ENCODE measurements at regions not wholly inside any gene's neighbourhood (a gene's known extent, or its start where the extent isn't known, plus 50 kb on each side); places are given as distances from the start of the nearest gene placed in this dataset.

DNA sequence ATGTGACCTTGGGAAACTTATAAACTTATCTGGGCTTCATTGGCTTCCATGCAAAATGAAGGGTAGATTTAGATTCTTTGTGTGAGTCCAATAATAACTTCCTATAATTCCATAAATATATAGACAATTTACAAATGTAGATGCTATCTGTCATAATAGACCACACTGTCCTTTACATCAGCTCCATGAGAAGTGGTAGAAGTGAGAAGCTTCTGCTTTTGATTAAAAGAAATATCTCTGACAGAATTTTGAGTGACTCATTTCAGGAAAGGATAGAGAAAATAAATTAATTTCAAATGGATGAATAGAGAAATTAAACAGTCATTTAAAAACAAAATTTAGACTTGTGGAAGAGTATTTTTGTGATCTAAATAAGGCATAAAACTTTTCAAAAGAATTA lies 329.7 kb upstream of the ATP2B1 start:
- Histone ChIP-seq H3K9me3 (peaks cover 0 to 5% of the 10 kb centered on the region in 2 donors), H3K27me3 (no peaks in the 10 kb centered on the region), H3K4me3 (no peak overlapping the region), H3K4me1 (no peaks in the 10 kb centered on the region), H3K27ac (no peak overlapping the region), H3K36me3 (no peaks in the 10 kb centered on the region)
- TF ChIP-seq, protein P1, sequence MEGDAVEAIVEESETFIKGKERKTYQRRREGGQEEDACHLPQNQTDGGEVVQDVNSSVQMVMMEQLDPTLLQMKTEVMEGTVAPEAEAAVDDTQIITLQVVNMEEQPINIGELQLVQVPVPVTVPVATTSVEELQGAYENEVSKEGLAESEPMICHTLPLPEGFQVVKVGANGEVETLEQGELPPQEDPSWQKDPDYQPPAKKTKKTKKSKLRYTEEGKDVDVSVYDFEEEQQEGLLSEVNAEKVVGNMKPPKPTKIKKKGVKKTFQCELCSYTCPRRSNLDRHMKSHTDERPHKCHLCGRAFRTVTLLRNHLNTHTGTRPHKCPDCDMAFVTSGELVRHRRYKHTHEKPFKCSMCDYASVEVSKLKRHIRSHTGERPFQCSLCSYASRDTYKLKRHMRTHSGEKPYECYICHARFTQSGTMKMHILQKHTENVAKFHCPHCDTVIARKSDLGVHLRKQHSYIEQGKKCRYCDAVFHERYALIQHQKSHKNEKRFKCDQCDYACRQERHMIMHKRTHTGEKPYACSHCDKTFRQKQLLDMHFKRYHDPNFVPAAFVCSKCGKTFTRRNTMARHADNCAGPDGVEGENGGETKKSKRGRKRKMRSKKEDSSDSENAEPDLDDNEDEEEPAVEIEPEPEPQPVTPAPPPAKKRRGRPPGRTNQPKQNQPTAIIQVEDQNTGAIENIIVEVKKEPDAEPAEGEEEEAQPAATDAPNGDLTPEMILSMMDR (IDR thresholded peaks at IDR 0.05): no peak
- no peak for ATAC-seq
- no peak for DNase-seq
- intact Hi-C loops (cut with DNase I): no loop called here

DNA sequence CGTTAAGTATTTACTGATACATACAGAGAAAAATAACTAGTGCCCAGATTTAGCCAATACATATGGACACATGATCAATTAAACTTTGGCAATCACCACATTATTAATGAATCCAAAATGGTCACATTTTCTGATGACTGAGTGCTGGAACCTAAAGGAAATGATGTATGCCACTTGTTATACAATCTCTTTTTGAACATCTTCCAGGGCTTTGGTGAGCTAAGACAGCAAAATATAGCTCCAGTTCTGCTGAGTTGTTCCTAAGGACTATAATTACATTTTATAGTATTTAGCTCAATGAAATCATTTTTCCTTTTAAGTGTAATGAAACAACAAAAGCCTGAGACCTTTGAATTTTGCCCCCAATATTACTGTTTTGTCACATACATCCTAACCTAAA lies 329.1 kb upstream of the ATP2B1 start:
- no peak for ATAC-seq
- intact Hi-C loops (cut with DNase I): no loop called here
- H3K4me1 ChIP-seq: no peaks in the 10 kb centered on the region

GRCh38 chr12:90036637-90037036 lies 328.0 kb upstream of the ATP2B1 start:
- H3K27me3 ChIP-seq: no peaks in the 10 kb centered on the region
- no peak overlapping the region for H3K4me3 ChIP-seq
- DNase-seq: no peak
- no peak overlapping the region for H3K27ac ChIP-seq
- no peak for ATAC-seq
- intact Hi-C loops (cut with DNase I): no loop called here
- H3K36me3 ChIP-seq: no peaks in the 10 kb centered on the region
- H3K4me1 ChIP-seq: no peaks in the 10 kb centered on the region
- H3K9me3 ChIP-seq: peaks cover 0 to 5% of the 10 kb centered on the region in 2 donors
- TF ChIP-seq, protein P1 (IDR thresholded peaks at IDR 0.05): no peak

More for the DNA sequence above, 329.1 kb upstream of the ATP2B1 start:
- H3K36me3 ChIP-seq: no peaks in the 10 kb centered on the region
- H3K27ac ChIP-seq: no peak overlapping the region
- TF ChIP-seq, protein P1 (IDR thresholded peaks at IDR 0.05): no peak
- DNase-seq: peak in 1 of 4 donors; percentile 18
- no peak overlapping the region for H3K4me3 ChIP-seq
- H3K9me3 ChIP-seq: peaks cover 0 to 5% of the 10 kb centered on the region in 2 donors
- H3K27me3 ChIP-seq: no peaks in the 10 kb centered on the region

GRCh38 chr12:90030726-90031125 lies 322.1 kb upstream of the ATP2B1 start:
- no peaks in the 10 kb centered on the region for H3K36me3 ChIP-seq
- H3K4me1 ChIP-seq: no peaks in the 10 kb centered on the region
- no peak for ATAC-seq
- H3K27me3 ChIP-seq: no peaks in the 10 kb centered on the region
- no peaks in the 10 kb centered on the region for H3K9me3 ChIP-seq
- TF ChIP-seq, protein P1 (IDR thresholded peaks at IDR 0.05): no peak
- no peak overlapping the region for H3K4me3 ChIP-seq
- intact Hi-C loops (cut with DNase I): no loop called here
- DNase-seq: no peak
- no peak overlapping the region for H3K27ac ChIP-seq

- no peaks in the 10 kb centered on the region for H3K36me3 ChIP-seq
- no peaks in the 10 kb centered on the region for H3K9me3 ChIP-seq
- no peak overlapping the region for H3K27ac ChIP-seq
- DNase-seq: no peak
- TF ChIP-seq, protein P1 (IDR thresholded peaks at IDR 0.05): no peak
- ATAC-seq: no peak
- H3K4me3 ChIP-seq: no peak overlapping the region
- H3K27me3 ChIP-seq: no peaks in the 10 kb centered on the region
- intact Hi-C loops (cut with DNase I): no loop called here
- no peaks in the 10 kb centered on the region for H3K4me1 ChIP-seq
Measured at GRCh38 chr12:90029317-90029716, 320.7 kb upstream of the ATP2B1 start.

Measured in left lung (tissue), 4 donors.